Activated T-helper 17 cell treated with anti-CD3 and anti-CD28 coated beads, Interleukin-2, amount 50 U/mL, for 72 hours (primary cell): ENCODE measurements at regions not wholly inside any gene's neighbourhood (a gene's known extent, or its start where the extent isn't known, plus 50 kb on each side); places are given as distances from the start of the nearest gene placed in this dataset.

Source experiments
- ATAC-seq: fragments of 150-1000 bp; cut with Tn5 transposase; replicated peaks from 2 replicates; pipeline ENCODE4 v1.10.0; 2021; ENCODE audit warnings: mild to moderate bottlenecking, moderate library complexity
- H3K27ac Mint-ChIP-seq: one replicate; pipeline ENCODE4 v1.8.0; 2022; ENCODE audit warnings: mixed read lengths
- H3K27me3 Mint-ChIP-seq: one replicate; pipeline ENCODE4 v1.8.0; 2022; ENCODE audit warnings: mixed read lengths
- H3K36me3 Mint-ChIP-seq: one replicate; pipeline ENCODE4 v1.8.0; 2022; ENCODE audit warnings: low read depth, mild to moderate bottlenecking, mixed read lengths
- H3K4me1 Mint-ChIP-seq: one replicate; pipeline ENCODE4 v1.8.0; 2022; ENCODE audit warnings: mixed read lengths
- H3K4me3 Mint-ChIP-seq: one replicate; pipeline ENCODE4 v1.8.0; 2022; ENCODE audit warnings: mild to moderate bottlenecking, mixed read lengths
- H3K9me3 Mint-ChIP-seq: one replicate; pipeline ENCODE4 v1.8.0; 2022; ENCODE audit warnings: mixed read lengths

- Mint-ChIP-seq H3K27ac (no peak overlapping the region), H3K4me3 (no peak overlapping the region), H3K9me3 (no peaks in the 10 kb centered on the region)
Observed at GRCh38 chr13:75231235-75231634, 250.7 kb downstream of the TBC1D4 start.

DNA sequence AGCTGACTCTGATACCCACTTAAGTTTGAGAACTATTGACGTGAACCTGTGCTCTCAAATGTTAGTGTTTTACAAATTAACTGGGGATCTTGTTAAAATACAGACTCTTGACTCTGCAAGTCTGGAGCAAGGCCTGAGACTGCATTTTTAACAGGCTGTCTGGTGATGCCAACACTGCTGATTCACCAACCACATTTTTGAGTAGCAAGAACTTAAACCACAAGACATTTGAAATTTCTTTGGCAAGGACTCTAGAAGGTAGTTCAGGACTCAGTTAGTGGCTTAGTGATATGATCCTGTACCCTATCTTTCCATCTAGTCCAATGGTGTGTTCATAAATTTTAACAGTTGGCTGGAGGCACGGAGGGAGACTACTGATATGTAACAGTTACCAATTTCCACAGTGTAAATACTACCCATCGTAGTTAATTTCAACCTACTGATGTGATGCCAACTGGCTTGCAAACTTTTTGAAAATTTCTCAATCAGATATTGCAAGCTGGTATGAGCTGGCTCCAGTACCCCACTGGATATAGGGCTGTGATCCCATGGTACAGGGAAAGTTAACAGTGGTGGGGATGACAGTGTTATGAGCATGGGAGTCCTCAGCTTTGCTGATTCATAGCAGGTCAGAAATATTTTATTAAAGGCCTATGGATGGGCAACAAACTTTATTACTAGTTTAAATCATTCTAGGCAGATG is 255.1 kb downstream of the TBC1D4 start:
- no peak overlapping the region for H3K27ac Mint-ChIP-seq
- H3K4me3 Mint-ChIP-seq: no peak overlapping the region
- no peaks in the 10 kb centered on the region for H3K4me1 Mint-ChIP-seq
- no peaks in the 10 kb centered on the region for H3K27me3 Mint-ChIP-seq
- H3K36me3 Mint-ChIP-seq: no peaks in the 10 kb centered on the region
- peak; percentile 60 for ATAC-seq
- no peaks in the 10 kb centered on the region for H3K9me3 Mint-ChIP-seq

More at GRCh38 chr13:75231235-75231634, 250.7 kb downstream of the TBC1D4 start:
- no peak for ATAC-seq
- no peaks in the 10 kb centered on the region for H3K36me3 Mint-ChIP-seq
- H3K4me1 Mint-ChIP-seq: no peaks in the 10 kb centered on the region
- H3K27me3 Mint-ChIP-seq: no peaks in the 10 kb centered on the region

DNA sequence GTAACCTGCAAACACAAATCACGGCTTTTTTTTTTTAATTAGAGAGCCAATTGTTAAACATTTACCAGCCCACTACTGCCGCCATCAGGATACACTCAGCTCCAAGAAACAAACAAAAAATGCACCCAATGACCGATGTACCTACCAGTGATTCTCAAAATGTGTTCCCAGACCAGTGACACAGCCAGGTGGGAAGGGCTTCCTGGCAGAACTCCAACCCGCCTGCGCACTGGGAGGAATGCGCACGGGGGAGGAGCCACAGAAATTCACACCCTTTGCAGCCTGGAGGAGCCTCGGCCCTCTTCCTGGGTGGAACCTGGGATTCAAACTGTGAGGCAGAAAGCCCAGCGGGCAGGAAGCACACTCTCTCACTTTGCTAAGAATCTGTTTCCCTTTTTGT is 255.9 kb downstream of the TBC1D4 start:
- Mint-ChIP-seq H3K4me3 (no peak overlapping the region), H3K4me1 (no peaks in the 10 kb centered on the region), H3K27ac (no peak overlapping the region), H3K36me3 (no peaks in the 10 kb centered on the region), H3K9me3 (no peaks in the 10 kb centered on the region), H3K27me3 (no peaks in the 10 kb centered on the region)
- no peak for ATAC-seq

DNA sequence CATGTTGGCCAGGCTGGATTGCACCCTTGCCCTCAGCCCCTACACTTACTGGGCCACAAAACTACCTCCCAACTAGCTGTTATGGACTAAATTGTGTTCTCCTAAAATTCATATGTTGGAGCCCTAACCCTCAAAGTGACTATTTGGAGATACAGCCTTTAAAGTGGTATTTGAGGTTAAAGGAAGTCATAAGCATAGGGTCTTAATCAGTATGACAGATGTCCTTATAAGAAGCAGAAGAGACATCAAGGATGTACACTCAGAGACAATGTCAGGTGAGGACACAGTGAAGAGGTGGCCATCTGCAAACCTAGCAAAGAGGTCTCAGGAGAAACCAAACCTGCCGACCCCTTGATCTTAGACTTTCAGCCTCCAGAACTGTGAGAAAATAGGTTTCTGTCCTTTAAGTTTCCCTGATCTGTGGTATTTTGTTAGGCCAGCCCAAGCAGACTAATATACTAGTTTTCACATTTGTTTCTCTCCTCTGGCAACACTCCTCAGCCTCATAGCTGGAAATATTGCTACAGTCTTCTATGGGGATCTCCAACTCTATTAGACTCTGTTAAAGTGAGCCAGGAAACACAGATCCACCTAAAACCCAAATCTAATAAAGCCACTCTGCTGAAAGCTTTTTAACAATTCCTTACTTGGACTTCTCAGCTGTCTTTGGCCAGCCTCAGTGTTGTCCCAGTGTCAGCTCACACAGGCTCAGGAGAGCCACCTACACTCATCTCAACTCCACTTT is 256.5 kb downstream of the TBC1D4 start:
- ATAC-seq: no peak
- Mint-ChIP-seq H3K9me3 (no peaks in the 10 kb centered on the region), H3K27me3 (no peaks in the 10 kb centered on the region), H3K27ac (no peak overlapping the region), H3K4me3 (no peak overlapping the region), H3K4me1 (no peaks in the 10 kb centered on the region), H3K36me3 (no peaks in the 10 kb centered on the region)

DNA sequence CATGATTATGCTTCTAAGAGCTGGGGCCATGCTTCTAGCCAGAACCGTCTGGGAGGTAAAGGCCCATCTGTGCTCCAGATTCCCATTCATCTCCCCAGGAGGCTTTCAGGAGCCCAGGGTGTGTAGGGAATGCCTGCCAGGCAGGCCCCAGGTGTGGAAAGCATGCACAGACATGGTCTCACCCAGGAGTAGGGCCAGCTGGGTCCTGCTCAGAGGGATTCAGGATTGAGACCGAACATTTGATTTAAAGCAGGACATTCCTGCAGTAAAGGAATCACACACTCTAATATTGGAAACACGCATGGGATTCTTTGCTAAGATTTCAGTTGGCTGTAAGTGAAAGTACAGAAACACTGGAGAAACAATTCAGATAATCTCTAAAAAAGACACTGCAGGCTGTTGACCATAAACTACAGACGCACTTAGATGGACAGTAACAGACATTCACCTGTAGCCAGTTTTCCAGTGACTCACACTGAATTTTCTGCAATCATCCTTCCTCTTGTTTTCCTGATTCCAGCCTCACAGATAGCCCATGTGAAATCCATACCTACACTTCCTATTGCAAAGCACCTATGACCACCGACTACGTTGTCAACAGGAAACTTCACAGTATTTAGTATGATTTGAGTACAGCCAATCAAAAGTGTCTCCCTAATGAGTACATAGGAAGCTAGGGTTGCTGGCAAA is 257.8 kb downstream of the TBC1D4 start:
- no peak for ATAC-seq
- H3K27ac Mint-ChIP-seq: no peak overlapping the region

DNA sequence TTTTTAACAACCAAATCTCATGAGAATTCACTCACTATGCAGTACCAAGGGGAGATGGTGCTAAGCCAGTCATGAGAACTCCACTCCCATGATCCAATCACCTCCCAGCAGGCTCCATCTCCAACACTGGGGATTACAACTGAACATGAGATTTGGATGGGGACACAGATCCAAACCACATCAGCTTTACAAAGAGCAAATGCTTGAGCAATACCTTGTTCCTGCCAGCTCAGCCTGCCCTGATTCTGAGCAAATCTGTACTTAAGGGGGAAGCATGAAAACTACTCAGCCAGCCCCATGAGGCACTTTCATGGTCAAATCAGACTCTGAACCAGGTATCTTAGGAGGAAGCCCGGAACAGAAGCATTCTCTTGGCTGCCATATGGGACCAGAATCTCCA is 259.9 kb downstream of the TBC1D4 start:
- no peak for ATAC-seq
- Mint-ChIP-seq H3K27ac (no peak overlapping the region), H3K4me1 (peaks cover 6% of the 10 kb centered on the region)

More for the DNA sequence above, 257.8 kb downstream of the TBC1D4 start:
- no peak overlapping the region for H3K4me3 Mint-ChIP-seq
- H3K36me3 Mint-ChIP-seq: no peaks in the 10 kb centered on the region
- peaks cover 6% of the 10 kb centered on the region for H3K4me1 Mint-ChIP-seq
- H3K9me3 Mint-ChIP-seq: no peaks in the 10 kb centered on the region
- peaks cover 7% of the 10 kb centered on the region for H3K27me3 Mint-ChIP-seq

DNA sequence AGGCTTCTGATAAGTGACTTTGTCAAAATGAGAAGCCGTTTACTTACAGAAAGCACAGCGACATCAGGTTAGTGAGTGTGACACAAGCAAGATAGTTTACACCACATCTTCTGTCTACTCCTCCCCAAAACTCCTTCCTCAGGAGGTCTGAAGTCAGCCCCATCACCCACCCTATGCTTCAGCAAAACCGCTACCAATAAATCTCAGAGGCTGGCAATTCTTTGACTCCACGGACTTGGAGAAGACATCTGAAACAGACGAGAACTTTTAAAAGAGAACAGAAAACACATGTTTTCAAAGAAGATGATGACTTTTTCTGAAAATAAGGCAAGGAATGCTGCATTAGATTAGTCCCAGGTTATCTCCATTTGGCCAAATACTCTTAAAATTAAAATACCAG is 261.1 kb downstream of the TBC1D4 start:
- H3K27me3 Mint-ChIP-seq: peaks cover 20% of the 10 kb centered on the region
- no peaks in the 10 kb centered on the region for H3K36me3 Mint-ChIP-seq
- no peak overlapping the region for H3K4me3 Mint-ChIP-seq
- H3K9me3 Mint-ChIP-seq: no peaks in the 10 kb centered on the region
- no peak for ATAC-seq
- no peak overlapping the region for H3K27ac Mint-ChIP-seq
- H3K4me1 Mint-ChIP-seq: peaks cover 6% of the 10 kb centered on the region

More for the DNA sequence above, 259.9 kb downstream of the TBC1D4 start:
- peaks cover 16% of the 10 kb centered on the region for H3K27me3 Mint-ChIP-seq
- H3K9me3 Mint-ChIP-seq: no peaks in the 10 kb centered on the region
- no peaks in the 10 kb centered on the region for H3K36me3 Mint-ChIP-seq
- no peak overlapping the region for H3K4me3 Mint-ChIP-seq

GRCh38 chr13:75220238-75220542 is 261.8 kb downstream of the TBC1D4 start:
- no peak for ATAC-seq
- peaks cover 6% of the 10 kb centered on the region for H3K4me1 Mint-ChIP-seq

DNA sequence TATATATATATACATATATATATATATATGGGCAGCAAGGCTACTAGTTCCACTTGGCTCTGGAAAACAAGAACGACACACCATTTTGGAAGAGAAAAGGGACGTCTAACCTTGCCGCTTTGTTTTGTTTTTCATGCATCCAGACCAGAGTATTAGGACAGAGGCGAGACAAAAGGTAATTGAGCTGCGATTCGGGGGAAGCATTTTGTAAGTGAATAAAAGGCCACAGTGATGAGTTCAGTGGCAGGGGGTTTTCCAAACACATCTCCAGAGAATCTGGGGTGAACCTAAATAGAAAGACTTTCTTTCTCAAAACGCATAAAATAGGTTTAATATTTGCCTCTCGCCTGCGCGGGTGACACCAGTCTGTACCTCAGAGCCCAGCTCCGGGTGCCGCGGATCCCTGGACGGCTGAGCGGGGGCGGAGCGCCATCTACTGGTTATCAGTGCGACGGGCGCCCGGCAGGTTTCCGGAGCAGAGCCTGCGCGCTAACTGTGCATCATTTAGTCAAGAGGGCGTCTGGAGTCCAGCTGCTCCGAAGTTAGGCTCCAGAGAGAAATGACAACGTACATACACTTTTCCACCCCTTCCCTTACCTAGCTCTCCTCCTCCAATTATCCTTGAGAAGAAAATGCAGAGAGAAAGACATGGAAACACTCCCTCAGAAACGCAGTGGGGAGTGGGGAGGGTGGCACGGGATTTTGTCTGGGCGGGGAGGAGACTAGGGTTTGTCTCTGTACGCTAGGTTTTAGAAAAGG is 262.3 kb downstream of the TBC1D4 start:
- peak; percentile 98 for ATAC-seq
- H3K27ac Mint-ChIP-seq: no peak overlapping the region

More at GRCh38 chr13:75220238-75220542, 261.8 kb downstream of the TBC1D4 start:
- H3K9me3 Mint-ChIP-seq: no peaks in the 10 kb centered on the region
- peak overlapping the region; percentile 60 for H3K4me3 Mint-ChIP-seq
- no peak overlapping the region for H3K27ac Mint-ChIP-seq
- peaks cover 20% of the 10 kb centered on the region for H3K27me3 Mint-ChIP-seq
- no peaks in the 10 kb centered on the region for H3K36me3 Mint-ChIP-seq

DNA sequence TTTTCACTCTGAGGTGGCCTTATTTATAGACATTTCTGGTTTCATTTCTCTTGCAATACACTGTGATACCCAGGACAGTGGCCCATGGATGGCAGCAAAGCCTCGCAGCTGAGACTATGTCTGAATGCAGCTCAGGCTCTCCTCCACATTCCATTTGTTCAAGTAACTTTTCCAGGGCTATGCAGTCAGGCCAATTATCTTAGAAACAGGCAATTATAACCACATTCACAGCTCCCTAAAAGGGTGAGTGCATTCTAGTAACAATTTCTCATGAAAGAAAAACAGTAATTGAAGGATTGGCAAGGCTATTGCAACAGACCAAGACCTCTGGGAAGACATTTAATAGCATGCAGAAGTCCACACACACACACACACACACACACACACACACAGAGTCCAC is 264.0 kb downstream of the TBC1D4 start:
- peaks cover 20% of the 10 kb centered on the region for H3K27me3 Mint-ChIP-seq
- H3K36me3 Mint-ChIP-seq: no peaks in the 10 kb centered on the region
- no peak for ATAC-seq

More for the DNA sequence above, 262.3 kb downstream of the TBC1D4 start:
- Mint-ChIP-seq H3K9me3 (no peaks in the 10 kb centered on the region), H3K4me1 (peaks cover 6% of the 10 kb centered on the region), H3K4me3 (peak overlapping the region; percentile 60), H3K36me3 (no peaks in the 10 kb centered on the region), H3K27me3 (peaks cover 20% of the 10 kb centered on the region)

DNA sequence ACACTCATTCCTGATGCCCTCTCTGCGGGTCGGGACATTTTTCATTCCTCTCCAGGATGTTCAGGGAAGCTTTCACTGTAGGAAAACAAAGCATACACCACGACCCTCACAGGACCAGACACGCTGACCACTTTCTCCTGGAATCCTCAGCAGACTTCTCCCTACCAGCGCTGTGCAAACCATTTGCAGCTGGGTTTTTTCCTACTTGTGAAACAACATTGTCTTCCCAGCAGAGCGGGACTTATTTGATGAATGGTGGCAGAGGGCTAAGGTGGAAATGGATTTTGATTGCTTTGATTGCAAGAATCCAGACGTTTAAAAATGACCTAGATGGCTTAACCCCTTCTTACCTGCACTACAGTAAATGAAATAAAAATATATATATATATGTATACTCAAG is 265.9 kb downstream of the TBC1D4 start:
- Mint-ChIP-seq H3K4me1 (peaks cover 6% of the 10 kb centered on the region), H3K27ac (no peak overlapping the region), H3K36me3 (no peaks in the 10 kb centered on the region), H3K4me3 (no peak overlapping the region), H3K9me3 (no peaks in the 10 kb centered on the region), H3K27me3 (peaks cover 20% of the 10 kb centered on the region)
- no peak for ATAC-seq

More for the DNA sequence above, 264.0 kb downstream of the TBC1D4 start:
- Mint-ChIP-seq H3K9me3 (no peaks in the 10 kb centered on the region), H3K4me3 (no peak overlapping the region), H3K4me1 (peaks cover 6% of the 10 kb centered on the region), H3K27ac (no peak overlapping the region)

GRCh38 chr13:75214846-75215245 is 267.1 kb downstream of the TBC1D4 start:
- no peaks in the 10 kb centered on the region for H3K36me3 Mint-ChIP-seq
- H3K9me3 Mint-ChIP-seq: no peaks in the 10 kb centered on the region
- H3K4me3 Mint-ChIP-seq: no peak overlapping the region
- H3K27me3 Mint-ChIP-seq: peaks cover 23% of the 10 kb centered on the region
- no peak overlapping the region for H3K27ac Mint-ChIP-seq
- H3K4me1 Mint-ChIP-seq: peaks cover 5% of the 10 kb centered on the region
- ATAC-seq: no peak

DNA sequence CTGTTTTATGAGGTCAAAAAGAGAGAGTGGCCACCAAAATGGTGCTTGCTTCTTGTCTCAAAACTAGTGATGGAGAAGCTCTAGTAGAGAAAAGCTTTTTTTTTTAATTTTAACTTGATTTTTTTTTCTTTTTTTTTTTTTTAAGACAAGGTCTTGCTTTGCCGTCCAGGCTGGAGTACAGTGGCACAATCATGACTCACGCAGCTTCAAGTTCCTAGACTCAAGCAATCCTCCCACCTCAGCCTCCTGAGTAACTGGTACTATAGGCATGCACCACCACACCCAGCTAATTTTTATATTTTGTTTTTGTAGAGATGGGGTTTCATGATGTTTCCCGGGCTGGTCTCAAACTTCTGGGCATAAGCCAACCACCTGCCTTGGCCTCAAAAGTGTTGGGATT is 279.0 kb downstream of the TBC1D4 start:
- H3K4me1 Mint-ChIP-seq: no peaks in the 10 kb centered on the region
- no peak for ATAC-seq
- H3K27ac Mint-ChIP-seq: no peak overlapping the region
- H3K4me3 Mint-ChIP-seq: no peak overlapping the region
- peaks cover 28% of the 10 kb centered on the region for H3K27me3 Mint-ChIP-seq
- H3K36me3 Mint-ChIP-seq: no peaks in the 10 kb centered on the region
- H3K9me3 Mint-ChIP-seq: peaks cover 4% of the 10 kb centered on the region

GRCh38 chr13:75197803-75198202 is 284.2 kb downstream of the TBC1D4 start:
- Mint-ChIP-seq H3K4me3 (no peak overlapping the region), H3K27me3 (peaks cover 37% of the 10 kb centered on the region), H3K27ac (no peak overlapping the region), H3K4me1 (no peaks in the 10 kb centered on the region), H3K9me3 (no peaks in the 10 kb centered on the region), H3K36me3 (no peaks in the 10 kb centered on the region)
- no peak for ATAC-seq
